ENCODE measurements at regions not wholly inside any gene's neighbourhood (a gene's known extent, or its start where the extent isn't known, plus 50 kb on each side); places are given as distances from the start of the nearest gene placed in this dataset.

DNA sequence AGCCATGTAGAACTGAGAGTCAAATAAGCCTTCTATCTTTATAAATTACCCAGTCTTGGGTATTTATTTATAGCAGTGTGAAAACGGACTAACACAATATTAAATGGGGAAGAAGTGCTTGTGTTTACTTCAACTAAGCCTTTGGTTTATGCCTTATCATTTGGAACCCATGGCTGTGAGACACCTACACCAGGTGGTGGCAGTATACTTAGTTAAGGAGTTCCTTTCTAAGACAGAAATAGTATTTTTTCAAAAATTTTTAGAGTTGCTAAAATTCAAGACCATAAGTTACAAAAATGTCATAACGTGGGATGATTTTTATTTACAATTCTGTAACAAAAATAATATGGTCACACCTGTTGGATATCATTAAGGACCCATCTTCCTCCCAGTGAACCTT, 354.5 kb upstream of the SOX14 start:
- POLR2A ChIA-PET: no interaction called here
- Mint-ChIP-seq H3K9me3 (no peaks in the 10 kb centered on the region), H3K4me1 (ENCODE audit: low read depth) (no peaks in the 10 kb centered on the region), H3K4me3 (no peak overlapping the region), H3K27ac (no peak overlapping the region), H3K27me3 (no peaks in the 10 kb centered on the region), H3K36me3 (ENCODE audit: low read depth) (no peaks in the 10 kb centered on the region)
- no peaks in the 10 kb centered on the region for H3K36me3 ChIP-seq (ENCODE audit: insufficient read depth, low read length)
- H3K27ac ChIP-seq (ENCODE audit: low read depth in 1 of 2, low read length in 2 of 2): no peak overlapping the region
- intact Hi-C loops (cut with DNase I, micrococcal nuclease): no loop called here
- peaks cover 0 to 6% of the 10 kb centered on the region in 2 experiments for H3K9me3 ChIP-seq (ENCODE audit: control insufficient read depth in 1 of 2, insufficient read depth in 1 of 2, low read length in 2 of 2)
- TF ChIP-seq, protein P1, sequence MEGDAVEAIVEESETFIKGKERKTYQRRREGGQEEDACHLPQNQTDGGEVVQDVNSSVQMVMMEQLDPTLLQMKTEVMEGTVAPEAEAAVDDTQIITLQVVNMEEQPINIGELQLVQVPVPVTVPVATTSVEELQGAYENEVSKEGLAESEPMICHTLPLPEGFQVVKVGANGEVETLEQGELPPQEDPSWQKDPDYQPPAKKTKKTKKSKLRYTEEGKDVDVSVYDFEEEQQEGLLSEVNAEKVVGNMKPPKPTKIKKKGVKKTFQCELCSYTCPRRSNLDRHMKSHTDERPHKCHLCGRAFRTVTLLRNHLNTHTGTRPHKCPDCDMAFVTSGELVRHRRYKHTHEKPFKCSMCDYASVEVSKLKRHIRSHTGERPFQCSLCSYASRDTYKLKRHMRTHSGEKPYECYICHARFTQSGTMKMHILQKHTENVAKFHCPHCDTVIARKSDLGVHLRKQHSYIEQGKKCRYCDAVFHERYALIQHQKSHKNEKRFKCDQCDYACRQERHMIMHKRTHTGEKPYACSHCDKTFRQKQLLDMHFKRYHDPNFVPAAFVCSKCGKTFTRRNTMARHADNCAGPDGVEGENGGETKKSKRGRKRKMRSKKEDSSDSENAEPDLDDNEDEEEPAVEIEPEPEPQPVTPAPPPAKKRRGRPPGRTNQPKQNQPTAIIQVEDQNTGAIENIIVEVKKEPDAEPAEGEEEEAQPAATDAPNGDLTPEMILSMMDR (IDR thresholded peaks at IDR 0.05): no peak
- CTCF ChIA-PET: no interaction called here
- no peaks in the 10 kb centered on the region for H3K4me1 ChIP-seq (ENCODE audit: insufficient read depth, low read length)
- no peak for ATAC-seq (ENCODE audit: poor library complexity)
- no peak for DNase-seq
- no peak overlapping the region for H3K4me3 ChIP-seq (ENCODE audit: low read length)
- H3K27me3 ChIP-seq (ENCODE audit: control insufficient read depth in 1 of 2, insufficient read depth in 2 of 2, low read length in 2 of 2): no peaks in the 10 kb centered on the region

DNA sequence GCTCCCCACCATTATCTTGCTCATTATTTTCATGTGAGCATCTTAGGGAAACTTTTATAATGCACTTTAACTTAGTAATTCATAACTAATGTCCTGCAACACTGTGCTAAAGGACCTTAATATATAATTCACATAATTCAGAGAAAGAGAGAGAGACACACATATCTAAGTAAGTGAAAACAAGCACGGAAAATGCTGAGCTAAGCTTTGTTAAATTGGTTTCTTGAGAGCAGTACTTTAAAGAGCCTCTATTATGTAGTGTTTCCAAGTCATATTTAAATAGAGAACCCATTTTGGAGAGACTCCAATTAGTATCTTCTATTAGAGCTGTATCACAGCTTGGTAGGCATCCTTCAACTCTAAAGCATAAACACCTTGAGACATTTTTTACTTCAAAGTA, 354.1 kb upstream of the SOX14 start:
- TF ChIP-seq, protein P1 (IDR thresholded peaks at IDR 0.05): no peak
- H3K4me3 Mint-ChIP-seq: no peak overlapping the region
- Histone ChIP-seq H3K36me3 (ENCODE audit: insufficient read depth, low read length) (no peaks in the 10 kb centered on the region), H3K27ac (ENCODE audit: low read depth in 1 of 2, low read length in 2 of 2) (no peak overlapping the region), H3K4me1 (ENCODE audit: insufficient read depth, low read length) (no peaks in the 10 kb centered on the region), H3K27me3 (ENCODE audit: control insufficient read depth in 1 of 2, insufficient read depth in 2 of 2, low read length in 2 of 2) (no peaks in the 10 kb centered on the region), H3K4me3 (ENCODE audit: low read length) (no peak overlapping the region), H3K9me3 (ENCODE audit: control insufficient read depth in 1 of 2, insufficient read depth in 1 of 2, low read length in 2 of 2) (peaks cover 0 to 6% of the 10 kb centered on the region in 2 experiments)
- intact Hi-C loops (cut with DNase I, micrococcal nuclease): no loop called here
- H3K27me3 Mint-ChIP-seq: no peaks in the 10 kb centered on the region
- ChIA-PET POLR2A (no interaction called here), CTCF (no interaction called here)
- H3K27ac Mint-ChIP-seq: no peak overlapping the region
- DNase-seq (no peak), ATAC-seq (ENCODE audit: poor library complexity) (no peak)
- H3K36me3 Mint-ChIP-seq (ENCODE audit: low read depth): no peaks in the 10 kb centered on the region
- H3K4me1 Mint-ChIP-seq (ENCODE audit: low read depth): no peaks in the 10 kb centered on the region
- H3K9me3 Mint-ChIP-seq: no peaks in the 10 kb centered on the region

DNA sequence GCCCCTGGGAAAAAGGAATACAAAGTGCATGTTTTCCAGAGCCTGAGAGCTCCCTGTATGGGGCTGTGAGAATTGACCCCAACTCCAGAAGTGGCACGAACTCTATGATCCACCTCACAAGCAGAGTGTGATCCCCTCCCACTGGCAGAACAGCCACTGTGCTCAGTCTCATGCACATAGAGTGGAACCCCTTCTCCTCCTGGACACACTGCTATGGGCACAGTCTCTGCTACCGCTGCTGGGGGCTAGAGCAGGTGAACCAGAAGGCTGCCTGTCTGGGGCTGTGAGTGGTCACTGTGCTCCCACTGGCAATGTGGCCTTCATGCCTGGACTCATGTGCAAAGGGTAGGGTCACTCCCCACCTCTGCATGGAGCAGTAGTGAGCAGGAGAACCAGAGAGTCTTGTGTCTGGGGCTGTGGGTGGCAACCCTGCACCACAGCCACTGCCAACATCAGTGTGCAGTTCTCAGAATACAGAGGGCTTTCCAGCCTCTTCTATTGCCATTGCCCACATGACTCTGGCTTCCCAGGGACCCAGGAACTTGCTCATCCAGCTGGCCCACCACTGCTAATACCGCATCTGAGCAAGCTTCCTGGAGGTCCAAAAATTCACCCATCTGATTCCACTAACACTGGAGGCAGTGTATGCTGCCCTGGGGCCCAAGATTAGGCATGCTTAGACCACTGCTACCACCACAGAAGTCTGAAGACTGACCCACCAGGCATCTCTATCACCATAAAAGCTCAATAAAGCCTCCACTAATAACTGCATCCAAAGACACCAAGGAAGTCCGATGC, 343.7 kb upstream of the SOX14 start:
- ChIA-PET POLR2A (no interaction called here), CTCF (interaction anchor here (0.7 kb wide), 1 partner anchor 95 kb away, joined by 3 read pairs; no protein-coding TSS in a partner anchor)
- no peaks in the 10 kb centered on the region for H3K36me3 Mint-ChIP-seq (ENCODE audit: low read depth)
- H3K4me3 Mint-ChIP-seq: no peak overlapping the region
- Histone ChIP-seq H3K9me3 (ENCODE audit: control insufficient read depth in 1 of 2, insufficient read depth in 1 of 2, low read length in 2 of 2) (peaks cover 0 to 12% of the 10 kb centered on the region in 2 experiments), H3K36me3 (ENCODE audit: insufficient read depth, low read length) (no peaks in the 10 kb centered on the region), H3K27ac (ENCODE audit: low read depth in 1 of 2, low read length in 2 of 2) (no peak overlapping the region), H3K4me3 (ENCODE audit: low read length) (no peak overlapping the region), H3K4me1 (ENCODE audit: insufficient read depth, low read length) (no peaks in the 10 kb centered on the region), H3K27me3 (ENCODE audit: control insufficient read depth in 1 of 2, insufficient read depth in 2 of 2, low read length in 2 of 2) (no peaks in the 10 kb centered on the region)
- TF ChIP-seq, protein P1 (IDR thresholded peaks at IDR 0.05): no peak
- no peaks in the 10 kb centered on the region for H3K4me1 Mint-ChIP-seq (ENCODE audit: low read depth)
- no peak overlapping the region for H3K27ac Mint-ChIP-seq
- no peaks in the 10 kb centered on the region for H3K27me3 Mint-ChIP-seq
- no peak for DNase-seq
- H3K9me3 Mint-ChIP-seq: peaks cover 16% of the 10 kb centered on the region
- no peak for ATAC-seq (ENCODE audit: poor library complexity)
- intact Hi-C loops (cut with DNase I, micrococcal nuclease): no loop called here

All from CD4-positive, alpha-beta T cell (primary cell).